HG02642 (cell line): ENCODE measurements at regions not wholly inside any gene's neighbourhood (a gene's known extent, or its start where the extent isn't known, plus 50 kb on each side); places are given as distances from the start of the nearest gene placed in this dataset.
"Not testable (repeated sequence)": the region's sequence is repeated elsewhere in the genome, so short reads cannot be mapped to it uniquely, and the experiment has no call there.

Experiments used
- ATAC-seq: cut with Tn5 transposase; IDR thresholded peaks from one replicate; pipeline ENCODE4 v1.9.1; 2021; ENCODE audit warnings: mild to moderate bottlenecking; ENCODE audit not compliant: unreplicated experiment, poor library complexity

- ATAC-seq, result no peak
Observed at GRCh38 chr10:3339121-3339520, 166.5 kb upstream of the PITRM1 start.

GRCh38 chr10:3337741-3338140, 165.2 kb upstream of the PITRM1 start:
- ATAC-seq, result no peak

GRCh38 chr10:3336673-3337293, 164.2 kb upstream of the PITRM1 start:
- ATAC-seq, result no peak

- no peak for ATAC-seq
Observed at GRCh38 chr10:3333426-3333825, 160.8 kb upstream of the PITRM1 start.

GRCh38 chr10:3331690-3332230, 159.2 kb upstream of the PITRM1 start:
- ATAC-seq, result no peak

- ATAC-seq, result no peak
Observed at GRCh38 chr10:3331187-3331586, 158.6 kb upstream of the PITRM1 start.

GRCh38 chr10:3330663-3331062, 158.1 kb upstream of the PITRM1 start:
- no peak for ATAC-seq

- ATAC-seq, result no peak
Observed at GRCh38 chr10:3325954-3326750, 153.6 kb upstream of the PITRM1 start.

GRCh38 chr10:3324612-3325038, 152.0 kb upstream of the PITRM1 start:
- ATAC-seq, result no peak

- ATAC-seq, result no peak
Observed at GRCh38 chr10:3323865-3324498, 151.4 kb upstream of the PITRM1 start.

- ATAC-seq, result no peak
Observed at GRCh38 chr10:3321123-3321522, 148.5 kb upstream of the PITRM1 start.

GRCh38 chr10:3319811-3320226, 147.2 kb upstream of the PITRM1 start:
- no peak for ATAC-seq

- ATAC-seq, result not testable (repeated sequence)
Observed at GRCh38 chr10:3318480-3318807, 145.9 kb upstream of the PITRM1 start.

GRCh38 chr10:3317553-3318479, 145.2 kb upstream of the PITRM1 start:
- ATAC-seq, result not testable (repeated sequence)

- ATAC-seq, result not testable (repeated sequence)
Observed at GRCh38 chr10:3314445-3315085, 142.0 kb upstream of the PITRM1 start.

- ATAC-seq, result not testable (repeated sequence)
Observed at GRCh38 chr10:3313784-3314444, 141.3 kb upstream of the PITRM1 start.

- ATAC-seq, result no peak
Observed at GRCh38 chr10:3312403-3312940, 139.9 kb upstream of the PITRM1 start.

GRCh38 chr10:3310016-3310784, 137.6 kb upstream of the PITRM1 start:
- ATAC-seq, result no peak
